CD8-positive, alpha-beta memory T cell (primary cell): ENCODE measurements at regions not wholly inside any gene's neighbourhood (a gene's known extent, or its start where the extent isn't known, plus 50 kb on each side); places are given as distances from the start of the nearest gene placed in this dataset.
"Not testable (repeated sequence)": the region's sequence is repeated elsewhere in the genome, so short reads cannot be mapped to it uniquely, and the experiment has no call there.

Experiments used
- CTCF ChIA-PET: fragments of 350-600 bp; sonication (Branson Sonifier 250); formaldehyde crosslinking; loops from one replicate; lab custom pipeline; 2021; ENCODE audit warnings: antibody characterized with exemption; lab: Charles Lee
- POLR2A ChIA-PET: fragments of 350-600 bp; sonication (Branson Sonifier 250); formaldehyde crosslinking; loops from one replicate; lab custom pipeline; 2021; ENCODE audit warnings: antibody characterized with exemption; lab: Charles Lee
- DNase-seq, 5 donors: peaks; one replicate each; pipeline versions ENCODE4 v3.0.0 to v3.0.0-alpha.2; 2020 to 2022; ENCODE audit warnings: mixed read lengths in 1 of 5
- H3K27ac ChIP-seq: one replicate; pipeline ENCODE4 v1.7.0; 2013; ENCODE audit warnings: low read depth, mild to moderate bottlenecking, low read length, moderate library complexity
- H3K27me3 ChIP-seq: 2 replicates; pipeline ENCODE4 v1.7.0; 2013; ENCODE audit warnings: low read length, mild to moderate bottlenecking; ENCODE audit not compliant: insufficient read depth, poor library complexity, severe bottlenecking
- H3K36me3 ChIP-seq: 2 replicates; pipeline ENCODE4 v1.7.0; 2013; ENCODE audit warnings: mild to moderate bottlenecking, low read length, moderate library complexity; ENCODE audit not compliant: insufficient read depth
- H3K4me1 ChIP-seq: 2 replicates; pipeline ENCODE4 v1.7.0; 2013; ENCODE audit warnings: mild to moderate bottlenecking, low read length, moderate library complexity; ENCODE audit not compliant: insufficient read depth
- H3K4me3 ChIP-seq: 2 replicates; pipeline ENCODE4 v1.7.0; 2013; ENCODE audit warnings: mild to moderate bottlenecking, low read length
- H3K9me3 ChIP-seq: 2 replicates; pipeline ENCODE4 v1.7.0; 2013; ENCODE audit warnings: mild to moderate bottlenecking, low read length
- H3K27ac Mint-ChIP-seq, 8 donors: one replicate each; pipeline ENCODE4 v1.8.0; 2020 to 2021; ENCODE audit warnings: mixed read lengths in 8 of 8, mild to moderate bottlenecking in 6 of 8, inconsistent platforms in 3 of 8, moderate library complexity in 3 of 8
- H3K27me3 Mint-ChIP-seq, 2 donors: one replicate each; pipeline ENCODE4 v1.8.0; 2020 to 2021; ENCODE audit warnings: mixed read lengths in 2 of 2, mild to moderate bottlenecking in 1 of 2, moderate library complexity in 1 of 2
- H3K36me3 Mint-ChIP-seq, 3 donors: one replicate each; pipeline ENCODE4 v1.8.0; 2020 to 2021; ENCODE audit warnings: mixed read lengths in 3 of 3, inconsistent platforms in 1 of 3, mild to moderate bottlenecking in 1 of 3
- H3K4me1 Mint-ChIP-seq, 3 donors: one replicate each; pipeline ENCODE4 v1.8.0; 2020 to 2021; ENCODE audit warnings: mixed read lengths in 3 of 3, inconsistent platforms in 1 of 3, mild to moderate bottlenecking in 1 of 3
- H3K4me3 Mint-ChIP-seq, 7 donors: one replicate each; pipeline ENCODE4 v1.8.0; 2020 to 2021; ENCODE audit warnings: mixed read lengths in 7 of 7, mild to moderate bottlenecking in 6 of 7, moderate library complexity in 4 of 7, inconsistent platforms in 2 of 7
- H3K9me3 Mint-ChIP-seq, 5 donors: one replicate each; pipeline ENCODE4 v1.8.0; 2020 to 2022; ENCODE audit warnings: mixed read lengths in 5 of 5, mild to moderate bottlenecking in 3 of 5, moderate library complexity in 2 of 5, inconsistent platforms in 1 of 5

- Mint-ChIP-seq H3K36me3 (no peaks in the 10 kb centered on the region), H3K4me1 (no peaks in the 10 kb centered on the region), H3K27me3 (peaks cover 0 to 1% of the 10 kb centered on the region in 2 donors)
Measured at GRCh38 chr12:126268222-126268621, 1203.0 kb downstream of the AACS start.

GRCh38 chr12:126271159-126271558 is 1205.9 kb downstream of the AACS start:
- no peaks in the 10 kb centered on the region for H3K9me3 ChIP-seq
- ChIA-PET CTCF (no interaction called here), POLR2A (no interaction called here)
- Mint-ChIP-seq H3K4me1 (no peaks in the 10 kb centered on the region), H3K36me3 (no peaks in the 10 kb centered on the region), H3K27ac (no peak overlapping the region), H3K27me3 (no peaks in the 10 kb centered on the region), H3K4me3 (no peak overlapping the region), H3K9me3 (peaks cover 0 to 13% (median 6%) of the 10 kb centered on the region in 5 donors)
- no peak for DNase-seq
- H3K27me3 ChIP-seq = no peaks in the 10 kb centered on the region
- H3K27ac ChIP-seq = no peak overlapping the region
- no peaks in the 10 kb centered on the region for H3K36me3 ChIP-seq
- no peak overlapping the region for H3K4me3 ChIP-seq
- no peaks in the 10 kb centered on the region for H3K4me1 ChIP-seq

More at GRCh38 chr12:126268222-126268621, 1203.0 kb downstream of the AACS start:
- Histone ChIP-seq H3K4me1 (no peaks in the 10 kb centered on the region), H3K9me3 (no peaks in the 10 kb centered on the region), H3K4me3 (no peak overlapping the region), H3K36me3 (no peaks in the 10 kb centered on the region), H3K27ac (no peak overlapping the region), H3K27me3 (no peaks in the 10 kb centered on the region)
- no peak overlapping the region for H3K4me3 Mint-ChIP-seq
- ChIA-PET CTCF (interaction anchor here (1.3 kb wide), 1 partner anchor 9 kb away, joined by 3 read pairs; no protein-coding TSS in a partner anchor), POLR2A (no interaction called here)
- no peak overlapping the region for H3K27ac Mint-ChIP-seq
- no peak for DNase-seq
- peaks cover 2 to 14% (median 5%) of the 10 kb centered on the region in 5 donors for H3K9me3 Mint-ChIP-seq

- Histone ChIP-seq H3K27me3 (no peaks in the 10 kb centered on the region), H3K36me3 (no peaks in the 10 kb centered on the region), H3K4me1 (no peaks in the 10 kb centered on the region), H3K4me3 (no peak overlapping the region), H3K9me3 (no peaks in the 10 kb centered on the region), H3K27ac (no peak overlapping the region)
- CTCF ChIA-PET = no interaction called here
- H3K4me3 Mint-ChIP-seq = no peak overlapping the region
- no peaks in the 10 kb centered on the region for H3K4me1 Mint-ChIP-seq
- DNase-seq = no peak
- H3K36me3 Mint-ChIP-seq = no peaks in the 10 kb centered on the region
- H3K27me3 Mint-ChIP-seq = peaks cover 0 to 1% of the 10 kb centered on the region in 2 donors
- POLR2A ChIA-PET = no interaction called here
- H3K9me3 Mint-ChIP-seq = peaks cover 0 to 12% (median 5%) of the 10 kb centered on the region in 5 donors
- H3K27ac Mint-ChIP-seq = no peak overlapping the region
Measured at GRCh38 chr12:126282691-126283090, 1217.5 kb downstream of the AACS start.

GRCh38 chr12:126286203-126286602 is 1221.0 kb downstream of the AACS start:
- no peaks in the 10 kb centered on the region for H3K9me3 ChIP-seq
- no peaks in the 10 kb centered on the region for H3K27me3 ChIP-seq
- no peaks in the 10 kb centered on the region for H3K36me3 ChIP-seq
- Mint-ChIP-seq H3K4me1 (no peaks in the 10 kb centered on the region), H3K27me3 (peaks cover 0 to 1% of the 10 kb centered on the region in 2 donors), H3K36me3 (no peaks in the 10 kb centered on the region), H3K27ac (no peak overlapping the region), H3K4me3 (no peak overlapping the region), H3K9me3 (peaks cover 4 to 6% (median 5%) of the 10 kb centered on the region in 5 donors)
- no peak overlapping the region for H3K27ac ChIP-seq
- CTCF ChIA-PET = no interaction called here
- H3K4me1 ChIP-seq = no peaks in the 10 kb centered on the region
- POLR2A ChIA-PET = no interaction called here
- no peak for DNase-seq
- H3K4me3 ChIP-seq = no peak overlapping the region

- Histone ChIP-seq H3K27ac (no peak overlapping the region), H3K36me3 (no peaks in the 10 kb centered on the region), H3K27me3 (no peaks in the 10 kb centered on the region), H3K9me3 (no peaks in the 10 kb centered on the region), H3K4me1 (no peaks in the 10 kb centered on the region), H3K4me3 (no peak overlapping the region)
- H3K36me3 Mint-ChIP-seq = no peaks in the 10 kb centered on the region
- H3K4me3 Mint-ChIP-seq = no peak overlapping the region
- DNase-seq = no peak
- ChIA-PET POLR2A (no interaction called here), CTCF (no interaction called here)
- peaks cover 8 to 11% (median 9%) of the 10 kb centered on the region in 5 donors for H3K9me3 Mint-ChIP-seq
- H3K27ac Mint-ChIP-seq = no peak overlapping the region
- H3K27me3 Mint-ChIP-seq = no peaks in the 10 kb centered on the region
- H3K4me1 Mint-ChIP-seq = no peaks in the 10 kb centered on the region
Measured at GRCh38 chr12:126290456-126290855, 1225.2 kb downstream of the AACS start.

GRCh38 chr12:126291987-126292386 is 1226.8 kb downstream of the AACS start:
- H3K27ac ChIP-seq, H3K27ac Mint-ChIP-seq, H3K4me3 Mint-ChIP-seq, H3K36me3 ChIP-seq, DNase-seq, H3K9me3 ChIP-seq, H3K4me1 ChIP-seq, CTCF ChIA-PET, H3K27me3 Mint-ChIP-seq, H3K4me3 ChIP-seq, H3K27me3 ChIP-seq, POLR2A ChIA-PET, H3K36me3 Mint-ChIP-seq, H3K4me1 Mint-ChIP-seq: not testable (repeated sequence)
- peaks cover 5 to 12% (median 10%) of the 10 kb centered on the region in 5 donors for H3K9me3 Mint-ChIP-seq

GRCh38 chr12:126295652-126296051 is 1230.4 kb downstream of the AACS start:
- CTCF ChIA-PET = no interaction called here
- no peaks in the 10 kb centered on the region for H3K4me1 Mint-ChIP-seq
- H3K4me1 ChIP-seq = no peaks in the 10 kb centered on the region
- H3K9me3 ChIP-seq = no peaks in the 10 kb centered on the region
- no peak for DNase-seq
- POLR2A ChIA-PET = no interaction called here
- H3K27ac Mint-ChIP-seq = no peak overlapping the region
- no peaks in the 10 kb centered on the region for H3K27me3 Mint-ChIP-seq
- no peak overlapping the region for H3K4me3 ChIP-seq
- no peaks in the 10 kb centered on the region for H3K36me3 Mint-ChIP-seq
- no peaks in the 10 kb centered on the region for H3K36me3 ChIP-seq
- H3K27me3 ChIP-seq = no peaks in the 10 kb centered on the region
- H3K27ac ChIP-seq = no peak overlapping the region
- no peak overlapping the region for H3K4me3 Mint-ChIP-seq
- peaks cover 7 to 19% (median 12%) of the 10 kb centered on the region in 5 donors for H3K9me3 Mint-ChIP-seq

- H3K9me3 Mint-ChIP-seq = peaks cover 0 to 9% (median 2%) of the 10 kb centered on the region in 5 donors
- DNase-seq = no peak
- H3K36me3 Mint-ChIP-seq = no peaks in the 10 kb centered on the region
- no peak overlapping the region for H3K27ac Mint-ChIP-seq
- Histone ChIP-seq H3K9me3 (no peaks in the 10 kb centered on the region), H3K27me3 (no peaks in the 10 kb centered on the region), H3K27ac (no peak overlapping the region), H3K36me3 (no peaks in the 10 kb centered on the region), H3K4me3 (no peak overlapping the region), H3K4me1 (no peaks in the 10 kb centered on the region)
- H3K4me3 Mint-ChIP-seq = no peak overlapping the region
- no peaks in the 10 kb centered on the region for H3K4me1 Mint-ChIP-seq
- ChIA-PET POLR2A (no interaction called here), CTCF (no interaction called here)
- no peaks in the 10 kb centered on the region for H3K27me3 Mint-ChIP-seq
Measured at GRCh38 chr12:126309278-126309677, 1244.0 kb downstream of the AACS start.
